Activated CD8-positive, alpha-beta T cell treated with anti-CD3 and anti-CD28 coated beads for 36 hours (primary cell): ENCODE measurements at regions not wholly inside any gene's neighbourhood (a gene's known extent, or its start where the extent isn't known, plus 50 kb on each side); places are given as distances from the start of the nearest gene placed in this dataset.

ENCODE experiments used
- ATAC-seq: fragments of 200-7000 bp; cut with Tn5 transposase; one replicate; pipeline ENCODE4 v1.10.0; 2021; ENCODE audit warnings: mild to moderate bottlenecking, moderate library complexity
- CTCF ChIA-PET: fragments of 350-600 bp; sonication (Branson Sonifier 250); formaldehyde crosslinking; loops from one replicate; lab custom pipeline; 2021; ENCODE audit warnings: antibody characterized with exemption; lab: Charles Lee
- POLR2A ChIA-PET: fragments of 350-600 bp; sonication (Branson Sonifier 250); formaldehyde crosslinking; loops from one replicate; lab custom pipeline; 2021; ENCODE audit warnings: antibody characterized with exemption; lab: Charles Lee
- DNase-seq: peaks from one replicate; pipeline ENCODE4 v3.0.0-alpha.2; 2020
- H3K27ac Mint-ChIP-seq: one replicate; pipeline ENCODE4 v1.8.0; 2021; ENCODE audit warnings: mild to moderate bottlenecking, mixed read lengths
- H3K27me3 Mint-ChIP-seq: one replicate; pipeline ENCODE4 v1.8.0; 2021; ENCODE audit warnings: mixed read lengths
- H3K36me3 Mint-ChIP-seq: one replicate; pipeline ENCODE4 v1.8.0; 2021; ENCODE audit warnings: low read depth, mixed read lengths
- H3K4me1 Mint-ChIP-seq: one replicate; pipeline ENCODE4 v1.8.0; 2021; ENCODE audit warnings: low read depth, mixed read lengths
- H3K4me3 Mint-ChIP-seq: one replicate; pipeline ENCODE4 v1.8.0; 2021; ENCODE audit warnings: mild to moderate bottlenecking, moderate library complexity, mixed read lengths
- H3K9me3 Mint-ChIP-seq: one replicate; pipeline ENCODE4 v1.8.0; 2021; ENCODE audit warnings: mixed read lengths
- intact Hi-C: fragments of 100-400 bp; cut with micrococcal nuclease; formaldehyde crosslinking; loops from one replicate; pipeline ENCODE4 v1.10.0; 2022
- TF ChIP-seq, protein P1 (sequence below): fragments of 200-600 bp; IDR thresholded peaks from one replicate; pipeline ENCODE4 v1.8.0; 2022; ENCODE audit warnings: antibody characterized with exemption, mild to moderate bottlenecking

DNA sequence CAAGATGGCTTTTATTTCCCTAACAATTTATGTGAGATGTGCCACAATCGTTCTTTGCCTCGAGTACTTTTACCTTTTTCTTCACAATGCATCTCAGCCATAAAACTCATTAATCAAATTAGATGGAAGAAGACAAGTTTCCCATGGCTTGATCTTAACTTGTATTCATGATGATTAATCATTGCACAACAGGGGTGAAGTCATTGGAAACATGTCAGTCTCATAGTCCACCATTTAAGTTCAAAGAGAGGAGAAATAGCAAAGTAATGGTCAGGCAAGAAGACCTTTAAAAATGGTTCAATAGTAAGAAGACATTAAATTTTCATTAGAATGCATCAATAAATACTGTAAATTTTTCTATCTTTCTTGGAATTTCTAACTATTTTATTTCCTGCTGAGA is 136.3 kb downstream of the FOXG1 start:
- H3K4me1 Mint-ChIP-seq: no peaks in the 10 kb centered on the region
- no peak overlapping the region for H3K4me3 Mint-ChIP-seq
- no peaks in the 10 kb centered on the region for H3K27me3 Mint-ChIP-seq
- H3K27ac Mint-ChIP-seq: no peak overlapping the region
- TF ChIP-seq, protein P1, sequence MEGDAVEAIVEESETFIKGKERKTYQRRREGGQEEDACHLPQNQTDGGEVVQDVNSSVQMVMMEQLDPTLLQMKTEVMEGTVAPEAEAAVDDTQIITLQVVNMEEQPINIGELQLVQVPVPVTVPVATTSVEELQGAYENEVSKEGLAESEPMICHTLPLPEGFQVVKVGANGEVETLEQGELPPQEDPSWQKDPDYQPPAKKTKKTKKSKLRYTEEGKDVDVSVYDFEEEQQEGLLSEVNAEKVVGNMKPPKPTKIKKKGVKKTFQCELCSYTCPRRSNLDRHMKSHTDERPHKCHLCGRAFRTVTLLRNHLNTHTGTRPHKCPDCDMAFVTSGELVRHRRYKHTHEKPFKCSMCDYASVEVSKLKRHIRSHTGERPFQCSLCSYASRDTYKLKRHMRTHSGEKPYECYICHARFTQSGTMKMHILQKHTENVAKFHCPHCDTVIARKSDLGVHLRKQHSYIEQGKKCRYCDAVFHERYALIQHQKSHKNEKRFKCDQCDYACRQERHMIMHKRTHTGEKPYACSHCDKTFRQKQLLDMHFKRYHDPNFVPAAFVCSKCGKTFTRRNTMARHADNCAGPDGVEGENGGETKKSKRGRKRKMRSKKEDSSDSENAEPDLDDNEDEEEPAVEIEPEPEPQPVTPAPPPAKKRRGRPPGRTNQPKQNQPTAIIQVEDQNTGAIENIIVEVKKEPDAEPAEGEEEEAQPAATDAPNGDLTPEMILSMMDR: no peak
- peaks cover 9% of the 10 kb centered on the region for H3K9me3 Mint-ChIP-seq
- ATAC-seq: no peak
- ChIA-PET CTCF (no interaction called here), POLR2A (no interaction called here)
- intact Hi-C loops: no loop called here
- no peaks in the 10 kb centered on the region for H3K36me3 Mint-ChIP-seq
- no peak for DNase-seq

DNA sequence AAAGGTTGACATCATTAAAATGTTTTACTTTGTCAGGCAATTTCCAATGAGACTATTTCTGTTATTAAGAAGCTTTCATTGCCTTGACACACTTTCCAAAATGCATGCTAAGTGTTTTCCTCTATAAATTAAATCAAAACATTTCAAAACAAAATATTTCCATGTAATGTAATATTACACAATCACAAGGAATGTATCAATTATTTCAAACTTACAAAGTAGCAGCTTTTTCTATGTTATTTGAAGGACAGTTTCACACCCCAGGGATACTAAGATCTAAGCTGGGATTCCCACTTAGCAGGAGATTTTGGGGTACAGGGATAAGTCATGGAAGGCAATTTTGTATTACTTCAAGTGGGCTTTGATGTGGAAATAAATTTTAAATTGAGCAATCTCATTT is 144.9 kb downstream of the FOXG1 start:
- Mint-ChIP-seq H3K4me3 (no peak overlapping the region), H3K27ac (no peak overlapping the region), H3K4me1 (no peaks in the 10 kb centered on the region), H3K36me3 (no peaks in the 10 kb centered on the region), H3K9me3 (peaks cover 16% of the 10 kb centered on the region), H3K27me3 (no peaks in the 10 kb centered on the region)
- ChIA-PET CTCF (no interaction called here), POLR2A (no interaction called here)
- TF ChIP-seq, protein P1: no peak
- intact Hi-C loops: no loop called here
- no peak for DNase-seq
- no peak for ATAC-seq

DNA sequence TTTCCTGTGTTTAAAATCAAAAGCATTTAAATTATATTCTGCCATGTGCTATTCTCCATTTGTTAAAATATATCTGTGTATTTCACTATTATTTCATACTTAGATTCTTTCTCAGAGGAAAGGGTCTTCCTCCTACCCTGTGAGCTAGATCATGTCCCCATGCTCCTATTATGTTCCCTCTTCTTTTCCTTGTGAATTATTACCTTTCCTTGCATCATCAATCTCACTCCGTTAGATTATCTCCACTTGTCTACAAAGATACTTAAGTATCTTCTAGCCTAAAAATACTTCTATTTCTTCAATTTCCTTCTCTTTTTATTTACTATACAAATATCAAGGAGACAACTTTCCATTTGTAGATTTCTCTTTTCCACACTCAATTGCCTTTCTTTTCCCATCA is 146.5 kb downstream of the FOXG1 start:
- no peaks in the 10 kb centered on the region for H3K36me3 Mint-ChIP-seq
- no peaks in the 10 kb centered on the region for H3K4me1 Mint-ChIP-seq
- no peak overlapping the region for H3K27ac Mint-ChIP-seq
- peaks cover 16% of the 10 kb centered on the region for H3K9me3 Mint-ChIP-seq
- no peak overlapping the region for H3K4me3 Mint-ChIP-seq
- H3K27me3 Mint-ChIP-seq: no peaks in the 10 kb centered on the region
- ATAC-seq (no peak), DNase-seq (no peak)
- POLR2A ChIA-PET: no interaction called here
- CTCF ChIA-PET: no interaction called here
- intact Hi-C loops: no loop called here
- TF ChIP-seq, protein P1: no peak

DNA sequence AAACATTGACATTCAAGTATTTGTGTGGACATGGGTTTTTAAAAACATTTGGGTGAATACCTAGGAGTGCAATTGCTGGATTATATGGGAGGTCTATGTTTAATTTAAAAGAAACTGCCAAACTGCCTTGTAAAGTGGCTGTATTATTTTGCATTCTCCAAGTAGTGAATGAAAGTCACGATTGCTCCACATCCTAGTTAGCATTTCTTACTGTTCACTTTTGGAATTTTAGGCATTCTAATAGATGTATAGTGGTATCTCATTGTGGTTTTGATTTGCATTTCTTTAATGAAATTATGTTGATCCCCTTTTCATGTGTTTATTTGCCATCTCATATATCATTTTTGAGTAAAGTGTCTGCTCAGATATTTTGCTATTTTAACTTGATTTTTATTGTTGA is 159.5 kb downstream of the FOXG1 start:
- Mint-ChIP-seq H3K4me1 (no peaks in the 10 kb centered on the region), H3K27ac (no peak overlapping the region), H3K4me3 (no peak overlapping the region), H3K36me3 (no peaks in the 10 kb centered on the region), H3K27me3 (no peaks in the 10 kb centered on the region), H3K9me3 (peaks cover 12% of the 10 kb centered on the region)
- ChIA-PET POLR2A (no interaction called here), CTCF (no interaction called here)
- ATAC-seq: no peak
- TF ChIP-seq, protein P1: no peak
- no peak for DNase-seq
- intact Hi-C loops: no loop called here

DNA sequence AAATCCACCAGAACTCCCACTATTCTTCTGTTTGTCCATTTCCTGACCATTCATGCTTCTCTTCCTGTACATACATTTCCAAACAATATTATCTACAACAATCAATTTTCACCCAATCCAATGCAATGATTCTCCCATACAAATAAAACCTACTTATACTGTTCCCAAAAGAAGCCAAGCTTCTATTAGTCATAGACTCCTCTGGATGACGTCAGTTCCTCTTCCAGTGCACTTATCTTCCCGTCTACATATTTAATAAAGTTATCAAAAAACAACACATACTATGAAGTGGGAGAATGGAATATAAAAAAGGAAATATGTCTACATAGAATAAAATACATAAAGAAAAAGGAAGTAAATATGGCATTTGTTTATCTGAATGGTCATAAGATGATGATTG is 165.4 kb downstream of the FOXG1 start:
- TF ChIP-seq, protein P1: no peak
- H3K27me3 Mint-ChIP-seq: no peaks in the 10 kb centered on the region
- intact Hi-C loops: no loop called here
- no peaks in the 10 kb centered on the region for H3K4me1 Mint-ChIP-seq
- DNase-seq (no peak), ATAC-seq (no peak)
- ChIA-PET CTCF (no interaction called here), POLR2A (no interaction called here)
- no peak overlapping the region for H3K27ac Mint-ChIP-seq
- H3K4me3 Mint-ChIP-seq: no peak overlapping the region
- H3K36me3 Mint-ChIP-seq: no peaks in the 10 kb centered on the region
- H3K9me3 Mint-ChIP-seq: peaks cover 11% of the 10 kb centered on the region
